ENCODE measurements at regions not wholly inside any gene's neighbourhood (a gene's known extent, or its start where the extent isn't known, plus 50 kb on each side); places are given as distances from the start of the nearest gene placed in this dataset.

- H3K27me3 ChIP-seq (ENCODE audit: insufficient read depth, low read length), result no peaks in the 10 kb centered on the region
- peaks cover 2% of the 10 kb centered on the region; the same call in 1 of the 2 replicates for H3K9me3 ChIP-seq (ENCODE audit: insufficient read depth, low read depth, low read length)
- no peaks in the 10 kb centered on the region for H3K36me3 ChIP-seq (ENCODE audit: insufficient read depth, low read length)
- 0 out of 2 replicates have a peak, but pooled peaks cover 3% of the 10 kb centered on the region for H3K4me1 ChIP-seq (ENCODE audit: insufficient read depth, low read length)
- H3K27ac ChIP-seq (ENCODE audit: low read depth, low read length), result no peak overlapping the region
- WGBS, result 92% methylated on average over 2 of the region's 2 CpGs
- H3K4me3 ChIP-seq (ENCODE audit: low read length), result no peak overlapping the region
- H3K9ac ChIP-seq (ENCODE audit: low read depth, low read length), result no peak overlapping the region
These were observed 423.4 kb downstream of the ZEB2 start for GRCh38 chr2:144096531-144096930.

- WGBS, result 100% methylated on average over 4 of the region's 5 CpGs
- H3K9ac ChIP-seq (ENCODE audit: low read depth, low read length), result no peak overlapping the region
These were observed 425.3 kb downstream of the ZEB2 start for GRCh38 chr2:144094408-144095151.

GRCh38 chr2:144091622-144092021 is 428.3 kb downstream of the ZEB2 start:
- WGBS, result 90% methylated on average over 1 of the region's 3 CpGs
- peaks cover 7% of the 10 kb centered on the region; the same call in 1 of the 2 replicates for H3K9me3 ChIP-seq (ENCODE audit: insufficient read depth, low read depth, low read length)
- H3K4me3 ChIP-seq (ENCODE audit: low read length), result no peak overlapping the region
- no peaks in the 10 kb centered on the region for H3K36me3 ChIP-seq (ENCODE audit: insufficient read depth, low read length)
- no peaks in the 10 kb centered on the region for H3K27me3 ChIP-seq (ENCODE audit: insufficient read depth, low read length)
- no peaks in the 10 kb centered on the region for H3K4me1 ChIP-seq (ENCODE audit: insufficient read depth, low read length)
- H3K9ac ChIP-seq (ENCODE audit: low read depth, low read length), result no peak overlapping the region
- no peak overlapping the region for H3K27ac ChIP-seq (ENCODE audit: low read depth, low read length)

More at GRCh38 chr2:144094408-144095151, 425.3 kb downstream of the ZEB2 start:
- Histone ChIP-seq H3K9me3 (ENCODE audit: insufficient read depth, low read depth, low read length) (peaks cover 7% of the 10 kb centered on the region; the same call in 1 of the 2 replicates), H3K27me3 (ENCODE audit: insufficient read depth, low read length) (no peaks in the 10 kb centered on the region), H3K4me3 (ENCODE audit: low read length) (no peak overlapping the region), H3K36me3 (ENCODE audit: insufficient read depth, low read length) (no peaks in the 10 kb centered on the region), H3K4me1 (ENCODE audit: insufficient read depth, low read length) (no peaks in the 10 kb centered on the region), H3K27ac (ENCODE audit: low read depth, low read length) (no peak overlapping the region)

GRCh38 chr2:144088863-144089262 is 431.1 kb downstream of the ZEB2 start:
- no peak overlapping the region for H3K9ac ChIP-seq (ENCODE audit: low read depth, low read length)
- H3K4me1 ChIP-seq (ENCODE audit: insufficient read depth, low read length), result no peaks in the 10 kb centered on the region
- no peak overlapping the region for H3K4me3 ChIP-seq (ENCODE audit: low read length)
- no peaks in the 10 kb centered on the region for H3K27me3 ChIP-seq (ENCODE audit: insufficient read depth, low read length)
- H3K27ac ChIP-seq (ENCODE audit: low read depth, low read length), result no peak overlapping the region
- peaks cover 7% of the 10 kb centered on the region; the same call in 1 of the 2 replicates for H3K9me3 ChIP-seq (ENCODE audit: insufficient read depth, low read depth, low read length)
- no peaks in the 10 kb centered on the region for H3K36me3 ChIP-seq (ENCODE audit: insufficient read depth, low read length)

- Histone ChIP-seq H3K27me3 (ENCODE audit: insufficient read depth, low read length) (no peaks in the 10 kb centered on the region), H3K36me3 (ENCODE audit: insufficient read depth, low read length) (no peaks in the 10 kb centered on the region)
These were observed 433.0 kb downstream of the ZEB2 start for GRCh38 chr2:144086965-144087364.

GRCh38 chr2:144085016-144085415 is 434.9 kb downstream of the ZEB2 start:
- H3K4me1 ChIP-seq (ENCODE audit: insufficient read depth, low read length), result no peaks in the 10 kb centered on the region
- H3K27me3 ChIP-seq (ENCODE audit: insufficient read depth, low read length), result no peaks in the 10 kb centered on the region
- H3K36me3 ChIP-seq (ENCODE audit: insufficient read depth, low read length), result no peaks in the 10 kb centered on the region
- H3K4me3 ChIP-seq (ENCODE audit: low read length), result no peak overlapping the region
- no peak overlapping the region for H3K27ac ChIP-seq (ENCODE audit: low read depth, low read length)
- WGBS, result 94% methylated on average over 3 of the region's 3 CpGs
- no peak overlapping the region for H3K9ac ChIP-seq (ENCODE audit: low read depth, low read length)
- no peaks in the 10 kb centered on the region for H3K9me3 ChIP-seq (ENCODE audit: insufficient read depth, low read depth, low read length)

More at GRCh38 chr2:144086965-144087364, 433.0 kb downstream of the ZEB2 start:
- H3K4me3 ChIP-seq (ENCODE audit: low read length), result no peak overlapping the region
- no peaks in the 10 kb centered on the region for H3K4me1 ChIP-seq (ENCODE audit: insufficient read depth, low read length)
- H3K9me3 ChIP-seq (ENCODE audit: insufficient read depth, low read depth, low read length), result peaks cover 7% of the 10 kb centered on the region; the same call in 1 of the 2 replicates
- H3K27ac ChIP-seq (ENCODE audit: low read depth, low read length), result no peak overlapping the region
- no peak overlapping the region for H3K9ac ChIP-seq (ENCODE audit: low read depth, low read length)

GRCh38 chr2:144084114-144084661 is 435.7 kb downstream of the ZEB2 start:
- H3K27me3 ChIP-seq (ENCODE audit: insufficient read depth, low read length), result no peaks in the 10 kb centered on the region
- H3K36me3 ChIP-seq (ENCODE audit: insufficient read depth, low read length), result no peaks in the 10 kb centered on the region
- H3K9me3 ChIP-seq (ENCODE audit: insufficient read depth, low read depth, low read length), result no peaks in the 10 kb centered on the region
- no peaks in the 10 kb centered on the region for H3K4me1 ChIP-seq (ENCODE audit: insufficient read depth, low read length)
- no peak overlapping the region for H3K27ac ChIP-seq (ENCODE audit: low read depth, low read length)
- no peak overlapping the region for H3K4me3 ChIP-seq (ENCODE audit: low read length)
- H3K9ac ChIP-seq (ENCODE audit: low read depth, low read length), result no peak overlapping the region
- WGBS, result 91% methylated on average over 2 of the region's 2 CpGs

- no peak overlapping the region for H3K9ac ChIP-seq (ENCODE audit: low read depth, low read length)
- H3K9me3 ChIP-seq (ENCODE audit: insufficient read depth, low read depth, low read length), result no peaks in the 10 kb centered on the region
- H3K4me1 ChIP-seq (ENCODE audit: insufficient read depth, low read length), result no peaks in the 10 kb centered on the region
- H3K36me3 ChIP-seq (ENCODE audit: insufficient read depth, low read length), result no peaks in the 10 kb centered on the region
- no peak overlapping the region for H3K27ac ChIP-seq (ENCODE audit: low read depth, low read length)
- no peaks in the 10 kb centered on the region for H3K27me3 ChIP-seq (ENCODE audit: insufficient read depth, low read length)
- no peak overlapping the region for H3K4me3 ChIP-seq (ENCODE audit: low read length)
- WGBS, result 96% methylated on average over 1 of the region's 1 CpG
These were observed 436.7 kb downstream of the ZEB2 start for GRCh38 chr2:144083211-144083610.

- Histone ChIP-seq H3K9me3 (ENCODE audit: insufficient read depth, low read depth, low read length) (no peaks in the 10 kb centered on the region), H3K27me3 (ENCODE audit: insufficient read depth, low read length) (no peaks in the 10 kb centered on the region), H3K9ac (ENCODE audit: low read depth, low read length) (no peak overlapping the region), H3K27ac (ENCODE audit: low read depth, low read length) (no peak overlapping the region), H3K4me3 (ENCODE audit: low read length) (no peak overlapping the region), H3K36me3 (ENCODE audit: insufficient read depth, low read length) (no peaks in the 10 kb centered on the region), H3K4me1 (ENCODE audit: insufficient read depth, low read length) (no peaks in the 10 kb centered on the region; the same call in 1 of the 2 replicates)
- WGBS, result 86% methylated on average over 2 of the region's 3 CpGs
These were observed 437.1 kb downstream of the ZEB2 start for GRCh38 chr2:144082777-144083176.

- Histone ChIP-seq H3K27ac (ENCODE audit: low read depth, low read length) (no peak overlapping the region), H3K36me3 (ENCODE audit: insufficient read depth, low read length) (no peaks in the 10 kb centered on the region), H3K9ac (ENCODE audit: low read depth, low read length) (no peak overlapping the region), H3K4me3 (ENCODE audit: low read length) (no peak overlapping the region), H3K9me3 (ENCODE audit: insufficient read depth, low read depth, low read length) (no peaks in the 10 kb centered on the region), H3K27me3 (ENCODE audit: insufficient read depth, low read length) (no peaks in the 10 kb centered on the region), H3K4me1 (ENCODE audit: insufficient read depth, low read length) (no peaks in the 10 kb centered on the region; the same call in 1 of the 2 replicates)
These were observed 437.6 kb downstream of the ZEB2 start for GRCh38 chr2:144082327-144082726.

GRCh38 chr2:144081272-144081671 is 438.6 kb downstream of the ZEB2 start:
- no peaks in the 10 kb centered on the region for H3K9me3 ChIP-seq (ENCODE audit: insufficient read depth, low read depth, low read length)
- H3K9ac ChIP-seq (ENCODE audit: low read depth, low read length), result no peak overlapping the region
- 54% methylated on average over 2 of the region's 2 CpGs for WGBS

More at GRCh38 chr2:144081272-144081671, 438.6 kb downstream of the ZEB2 start:
- no peaks in the 10 kb centered on the region for H3K27me3 ChIP-seq (ENCODE audit: insufficient read depth, low read length)
- no peaks in the 10 kb centered on the region for H3K36me3 ChIP-seq (ENCODE audit: insufficient read depth, low read length)
- H3K4me1 ChIP-seq (ENCODE audit: insufficient read depth, low read length), result no peaks in the 10 kb centered on the region; the same call in 1 of the 2 replicates
- H3K4me3 ChIP-seq (ENCODE audit: low read length), result no peak overlapping the region
- no peak overlapping the region for H3K27ac ChIP-seq (ENCODE audit: low read depth, low read length)

Measured in HUES64 (cell line).